ENCODE measurements at regions not wholly inside any gene's neighbourhood (a gene's known extent, or its start where the extent isn't known, plus 50 kb on each side); places are given as distances from the start of the nearest gene placed in this dataset.

GRCh38 chr3:113136071-113136470 is 75.3 kb upstream of the BOC start:
- no peaks in the 10 kb centered on the region for H3K79me2 ChIP-seq (ENCODE audit: insufficient read depth, low read length)
- TF ChIP-seq CTCF (IDR thresholded peaks at IDR 0.05 in 2 of 3, conservative IDR thresholded peaks at IDR 0.05 in 1 of 3; ENCODE audit: borderline replicate concordance in 1 of 3, insufficient read depth in 1 of 3, low read depth in 2 of 3, low read length in 2 of 3) (peak; percentile 45 to 62 (median 55); a peak in 5 of 6 replicates), MAX (IDR thresholded peaks at IDR 0.05) (no peak), ZFX (IDR thresholded peaks at IDR 0.05) (no peak), SIN3A (IDR thresholded peaks at IDR 0.05; ENCODE audit: low read depth) (no peak), EZH2 (IDR thresholded peaks at IDR 0.05) (no peak), FOSL1 (IDR thresholded peaks at IDR 0.05; ENCODE audit: low read depth) (no peak), ZNF274 (IDR thresholded peaks at IDR 0.05; ENCODE audit: low read depth, low read length) (no peak), JUND (IDR thresholded peaks at IDR 0.05) (no peak), EZH2phosphoT487 (IDR thresholded peaks at IDR 0.05; ENCODE audit: borderline replicate concordance) (no peak), SP1 (IDR thresholded peaks at IDR 0.05; ENCODE audit: low read depth) (no peak), REST (IDR thresholded peaks at IDR 0.05; ENCODE audit: low read depth) (no peak), RAD21 (IDR thresholded peaks at IDR 0.05; ENCODE audit: low read depth) (peak; percentile 68), YY1 (IDR thresholded peaks at IDR 0.05; ENCODE audit: extremely low read depth, insufficient replicate concordance, low read depth, low read length) (no peak), ELF1 (IDR thresholded peaks at IDR 0.05; ENCODE audit: borderline replicate concordance, low read depth) (no peak), TCF7L2 (IDR thresholded peaks at IDR 0.05; ENCODE audit: borderline replicate concordance, extremely low read depth, insufficient read depth, insufficient read length) (no peak), EGR1 (IDR thresholded peaks at IDR 0.05; ENCODE audit: low read depth) (no peak), CEBPB (IDR thresholded peaks at IDR 0.05; ENCODE audit: low read depth) (no peak), POLR2A (IDR thresholded peaks at IDR 0.05; ENCODE audit: borderline replicate concordance, extremely low read depth, insufficient read depth, insufficient read length) (no peak)
- no peaks in the 10 kb centered on the region for H3K36me3 ChIP-seq (ENCODE audit: control insufficient read depth in 1 of 2, insufficient read depth in 2 of 2, low read length in 2 of 2)
- POLR2A ChIA-PET: no interaction called here
- peak; percentile 64 for ATAC-seq
- H3K27ac ChIP-seq (ENCODE audit: low read depth, low read length): no peak overlapping the region
- CTCF ChIA-PET: interaction anchor here (1.0 to 4.9 kb wide), 3 partner anchors 101 to 152 kb away, joined by 3 to 42 read pairs (median 4); no protein-coding TSS in a partner anchor
- H3K27me3 ChIP-seq (ENCODE audit: insufficient read depth, low read length): no peaks in the 10 kb centered on the region
- H4K20me1 ChIP-seq (ENCODE audit: insufficient read depth): no peaks in the 10 kb centered on the region
- peak overlapping the region; percentile 86 for H2AFZ ChIP-seq (ENCODE audit: low read depth, low read length, poor library complexity, severe bottlenecking)
- DNase-seq (ENCODE audit: low read depth, low spot score): peak; percentile 16
- BruUV-seq (replicated peaks): no TSS peak
- H3K9me3 ChIP-seq (ENCODE audit: control insufficient read depth in 1 of 2, insufficient read depth in 1 of 2, low read depth in 1 of 2, low read length in 2 of 2): no peaks in the 10 kb centered on the region
- no peaks in the 10 kb centered on the region for H3K9me2 ChIP-seq (ENCODE audit: insufficient read depth)
- H3K4me3 ChIP-seq (replicated peaks in 1 of 2; ENCODE audit: low read depth in 1 of 2, low read length in 2 of 2): no peak overlapping the region
- intact Hi-C loops (cut with micrococcal nuclease): loop anchor here (1.0 to 5.0 kb wide), 3 partner anchors 84 to 491 kb away; no protein-coding TSS in a partner anchor
- RAD21 ChIA-PET (ENCODE audit: low non-redundant PET in 1 of 2, low total read pairs in 2 of 2, uncharacterized antibody in 2 of 2, unreplicated experiment in 2 of 2): no interaction called here
- no peak overlapping the region for H3K4me2 ChIP-seq (ENCODE audit: low read length)
- H3K4me1 ChIP-seq (ENCODE audit: control insufficient read depth in 1 of 2, insufficient read depth in 2 of 2, low read length in 2 of 2): no peaks in the 10 kb centered on the region
- no peak overlapping the region for H3K9ac ChIP-seq (ENCODE audit: low read length)
